Stimulated activated CD4-positive, alpha-beta T cell treated with anti-CD3 and anti-CD28 coated beads, TNF-alpha, amount 100 ng/mL, for 48 hours (primary cell): ENCODE measurements at regions not wholly inside any gene's neighbourhood (a gene's known extent, or its start where the extent isn't known, plus 50 kb on each side); places are given as distances from the start of the nearest gene placed in this dataset.
A peak's percentile ranks its signal among the peaks of the same experiment; 100 is the strongest.

ENCODE experiments used
- DNase-seq, 3 donors: peaks; one replicate each; pipeline ENCODE4 v3.0.0-alpha.2; 2020; ENCODE audit warnings: low read depth in 3 of 3

GRCh38 chr5:171579976-171580411 is 160.5 kb downstream of the FGF18 start:
- DNase-seq, result no peak

- DNase-seq, result no peak
These were observed 161.2 kb downstream of the FGF18 start for GRCh38 chr5:171580502-171581265.

GRCh38 chr5:171581781-171582180 is 162.3 kb downstream of the FGF18 start:
- no peak for DNase-seq

GRCh38 chr5:171582849-171583248 is 163.4 kb downstream of the FGF18 start:
- no peak for DNase-seq

- no peak for DNase-seq
These were observed 166.5 kb downstream of the FGF18 start for GRCh38 chr5:171585981-171586380.

GRCh38 chr5:171586436-171586835 is 167.0 kb downstream of the FGF18 start:
- DNase-seq, result no peak

GRCh38 chr5:171588046-171588445 is 168.6 kb downstream of the FGF18 start:
- no peak for DNase-seq

- no peak for DNase-seq
These were observed 169.3 kb downstream of the FGF18 start for GRCh38 chr5:171588790-171589189.

- DNase-seq, result no peak
These were observed 170.0 kb downstream of the FGF18 start for GRCh38 chr5:171589461-171589860.

GRCh38 chr5:171592076-171592475 is 172.6 kb downstream of the FGF18 start:
- DNase-seq, result no peak

GRCh38 chr5:171592736-171593135 is 173.3 kb downstream of the FGF18 start:
- no peak for DNase-seq

GRCh38 chr5:171593401-171593800 is 174.0 kb downstream of the FGF18 start:
- no peak for DNase-seq

- no peak for DNase-seq
These were observed 174.5 kb downstream of the FGF18 start for GRCh38 chr5:171593976-171594375.

GRCh38 chr5:171595401-171595800 is 176.0 kb downstream of the FGF18 start:
- no peak for DNase-seq

- DNase-seq, result peak in 1 of 3 donors; percentile 10
These were observed 176.4 kb downstream of the FGF18 start for GRCh38 chr5:171595801-171596231.

- no peak for DNase-seq
These were observed 177.0 kb downstream of the FGF18 start for GRCh38 chr5:171596391-171596878.

GRCh38 chr5:171597946-171598640 is 178.6 kb downstream of the FGF18 start:
- no peak for DNase-seq

GRCh38 chr5:171598641-171599152 is 179.2 kb downstream of the FGF18 start:
- no peak for DNase-seq

- no peak for DNase-seq
These were observed 180.0 kb downstream of the FGF18 start for GRCh38 chr5:171599411-171599810.

GRCh38 chr5:171599957-171600612 is 180.6 kb downstream of the FGF18 start:
- DNase-seq, result no peak

- no peak for DNase-seq
These were observed 181.4 kb downstream of the FGF18 start for GRCh38 chr5:171600741-171601265.
